Uterus (tissue), 2 donors: ENCODE measurements at regions not wholly inside any gene's neighbourhood (a gene's known extent, or its start where the extent isn't known, plus 50 kb on each side); places are given as distances from the start of the nearest gene placed in this dataset.

Experiments
- POLR2A ChIP-seq, 2 donors: fragments of 450-650 bp; IDR thresholded peaks; one replicate each; pipeline ENCODE4 v1.6.1; 2016; ENCODE audit warnings: antibody characterized with exemption in 2 of 2, mild to moderate bottlenecking in 1 of 2, moderate library complexity in 1 of 2
- TF ChIP-seq, protein P1 (sequence below), 4 experiments: fragments of 200-600 bp in 2 of 4; fragments of 450-650 bp in 2 of 4; sonication (generic) in 2 of 4; IDR thresholded peaks; one replicate each; pipeline ENCODE4 v1.5.1; 2016 to 2019; ENCODE audit warnings: antibody characterized with exemption in 4 of 4, mild to moderate bottlenecking in 2 of 4, moderate library complexity in 1 of 4

DNA sequence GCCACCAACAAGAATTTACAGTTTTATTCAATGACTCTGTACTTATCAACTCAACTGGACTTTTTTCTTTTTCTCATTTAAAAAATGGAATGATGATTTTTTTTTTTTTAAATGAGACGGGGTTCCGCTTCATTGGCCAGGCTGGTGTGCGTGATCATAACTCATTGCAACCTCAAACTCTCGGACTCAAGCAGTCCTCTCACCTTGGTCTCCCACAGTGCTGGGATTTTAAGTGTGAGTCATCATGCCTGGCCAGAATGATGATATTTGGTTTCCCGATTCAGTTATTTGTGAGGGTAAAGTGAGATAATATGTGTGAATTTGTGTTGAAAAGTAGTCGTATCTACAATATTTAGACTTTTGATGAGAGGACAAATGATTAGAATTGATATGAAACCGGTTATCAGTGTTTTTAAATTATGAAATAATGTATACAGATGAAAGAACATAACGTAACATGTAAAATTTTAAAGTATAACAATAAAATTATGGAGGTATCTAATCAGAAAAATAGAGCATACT lies 66.0 kb upstream of the UNC5C start:
- TF ChIP-seq, protein P1, sequence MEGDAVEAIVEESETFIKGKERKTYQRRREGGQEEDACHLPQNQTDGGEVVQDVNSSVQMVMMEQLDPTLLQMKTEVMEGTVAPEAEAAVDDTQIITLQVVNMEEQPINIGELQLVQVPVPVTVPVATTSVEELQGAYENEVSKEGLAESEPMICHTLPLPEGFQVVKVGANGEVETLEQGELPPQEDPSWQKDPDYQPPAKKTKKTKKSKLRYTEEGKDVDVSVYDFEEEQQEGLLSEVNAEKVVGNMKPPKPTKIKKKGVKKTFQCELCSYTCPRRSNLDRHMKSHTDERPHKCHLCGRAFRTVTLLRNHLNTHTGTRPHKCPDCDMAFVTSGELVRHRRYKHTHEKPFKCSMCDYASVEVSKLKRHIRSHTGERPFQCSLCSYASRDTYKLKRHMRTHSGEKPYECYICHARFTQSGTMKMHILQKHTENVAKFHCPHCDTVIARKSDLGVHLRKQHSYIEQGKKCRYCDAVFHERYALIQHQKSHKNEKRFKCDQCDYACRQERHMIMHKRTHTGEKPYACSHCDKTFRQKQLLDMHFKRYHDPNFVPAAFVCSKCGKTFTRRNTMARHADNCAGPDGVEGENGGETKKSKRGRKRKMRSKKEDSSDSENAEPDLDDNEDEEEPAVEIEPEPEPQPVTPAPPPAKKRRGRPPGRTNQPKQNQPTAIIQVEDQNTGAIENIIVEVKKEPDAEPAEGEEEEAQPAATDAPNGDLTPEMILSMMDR (IDR thresholded peaks at IDR 0.05), result no peak
- TF ChIP-seq POLR2A (IDR thresholded peaks at IDR 0.05), result no peak
